ENCODE measurements at regions not wholly inside any gene's neighbourhood (a gene's known extent, or its start where the extent isn't known, plus 50 kb on each side); places are given as distances from the start of the nearest gene placed in this dataset.
A peak's percentile ranks its signal among the peaks of the same experiment; 100 is the strongest.

DNA sequence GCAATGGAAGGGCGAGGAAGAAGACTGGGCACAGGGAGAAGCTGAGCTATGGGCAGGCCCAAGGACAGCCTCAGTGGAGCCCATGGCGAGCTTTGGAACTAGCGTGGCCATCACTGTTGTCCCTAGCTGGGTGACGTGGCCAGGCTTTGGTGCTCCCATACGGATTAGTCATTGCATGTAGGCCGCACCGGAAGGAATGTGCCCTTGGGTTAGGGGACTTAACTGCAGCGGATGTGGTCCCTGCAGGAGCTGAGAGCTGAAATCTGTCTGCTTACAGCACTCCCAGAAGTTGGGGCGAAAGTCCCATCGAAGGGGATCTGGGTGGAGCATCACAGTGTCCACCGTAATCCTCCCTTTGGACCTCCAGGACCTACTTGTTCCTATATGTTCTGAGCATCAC lies 133.7 kb downstream of the PAPOLA start:
- DNase-seq = no peak

GRCh38 chr14:96637521-96637920 lies 135.3 kb downstream of the PAPOLA start:
- DNase-seq = no peak
- in situ Hi-C loops (cut with MboI; ENCODE audit: low pct_unique_long_range_greater_than_20kb, low sequenced_read_pairs) = no loop called here

More for the DNA sequence above, 133.7 kb downstream of the PAPOLA start:
- in situ Hi-C loops (cut with MboI; ENCODE audit: low pct_unique_long_range_greater_than_20kb, low sequenced_read_pairs) = no loop called here

GRCh38 chr14:96638041-96638855 lies 136.1 kb downstream of the PAPOLA start:
- in situ Hi-C loops (cut with MboI; ENCODE audit: low pct_unique_long_range_greater_than_20kb, low sequenced_read_pairs) = no loop called here
- DNase-seq = no peak

DNA sequence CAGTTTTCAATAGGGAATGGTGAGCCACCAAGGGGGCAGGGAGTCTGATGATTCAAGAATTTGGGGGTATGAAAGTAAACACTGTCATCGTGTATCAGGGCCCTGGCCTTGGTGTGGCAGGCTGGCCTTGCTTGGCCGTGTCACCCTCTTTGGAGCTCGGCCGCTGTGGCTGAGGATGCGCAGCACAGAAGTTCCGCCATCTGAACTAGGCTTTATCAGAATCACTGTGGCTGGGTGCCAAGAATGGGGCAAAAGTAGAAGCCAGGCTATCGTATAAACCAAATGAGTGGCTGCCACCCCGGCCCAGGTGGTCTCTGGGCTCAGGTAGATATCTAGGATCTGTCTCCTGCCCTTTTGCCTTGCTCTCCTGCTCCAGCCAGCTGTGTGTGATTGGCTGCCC lies 137.4 kb downstream of the PAPOLA start:
- in situ Hi-C loops (cut with MboI; ENCODE audit: low pct_unique_long_range_greater_than_20kb, low sequenced_read_pairs) = no loop called here
- no peak for DNase-seq

- in situ Hi-C loops (cut with MboI; ENCODE audit: low pct_unique_long_range_greater_than_20kb, low sequenced_read_pairs) = no loop called here
- no peak for DNase-seq
Observed at GRCh38 chr14:96648506-96649326, 146.5 kb downstream of the PAPOLA start.

GRCh38 chr14:96649327-96649601 lies 147.1 kb downstream of the PAPOLA start:
- in situ Hi-C loops (cut with MboI; ENCODE audit: low pct_unique_long_range_greater_than_20kb, low sequenced_read_pairs) = no loop called here
- DNase-seq = no peak

DNA sequence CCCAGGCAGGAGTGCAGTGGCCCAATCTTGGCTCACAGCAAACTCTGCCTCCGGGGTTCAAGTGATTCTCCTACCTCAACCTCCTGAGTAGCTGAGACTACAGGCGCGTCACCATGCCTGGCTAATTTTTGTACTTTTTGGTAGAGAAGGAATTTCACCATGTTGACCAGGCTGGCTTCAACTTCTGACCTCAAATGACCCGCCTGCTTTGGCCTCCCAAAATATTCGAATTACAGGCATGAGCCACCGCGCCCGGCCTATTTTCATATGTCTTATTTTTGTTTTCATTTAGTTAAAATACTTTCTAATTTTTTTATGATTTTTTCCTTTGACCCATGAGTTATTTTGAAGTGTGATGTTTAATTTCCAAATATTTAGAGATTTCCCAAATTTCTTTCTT lies 143.6 kb upstream of the VRK1 start:
- in situ Hi-C loops (cut with MboI; ENCODE audit: low pct_unique_long_range_greater_than_20kb, low sequenced_read_pairs) = no loop called here

DNA sequence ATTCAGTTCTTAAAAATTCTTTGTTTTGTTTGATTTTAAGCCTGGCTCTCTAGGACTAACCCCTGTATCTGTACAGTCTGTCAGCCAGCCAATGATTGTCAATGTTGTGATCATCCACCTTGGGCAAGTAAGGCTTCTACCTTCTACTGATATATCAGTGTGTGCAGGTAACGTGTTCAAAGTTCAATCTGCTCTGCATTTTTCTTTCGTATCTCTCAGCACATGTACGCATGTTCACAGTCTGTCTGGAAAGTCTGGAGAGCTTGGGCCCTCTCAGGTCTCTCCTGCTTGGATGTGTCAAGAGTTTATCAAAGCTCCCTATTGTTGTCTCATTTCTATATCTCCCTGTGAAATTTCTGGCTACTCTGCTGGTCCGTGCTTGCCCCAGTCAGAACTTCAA lies 138.6 kb upstream of the VRK1 start:
- in situ Hi-C loops (cut with MboI; ENCODE audit: low pct_unique_long_range_greater_than_20kb, low sequenced_read_pairs) = no loop called here
- DNase-seq = no peak

More for the DNA sequence above, 143.6 kb upstream of the VRK1 start:
- DNase-seq = no peak

GRCh38 chr14:96660123-96660522 lies 137.1 kb upstream of the VRK1 start:
- in situ Hi-C loops (cut with MboI; ENCODE audit: low pct_unique_long_range_greater_than_20kb, low sequenced_read_pairs) = no loop called here

DNA sequence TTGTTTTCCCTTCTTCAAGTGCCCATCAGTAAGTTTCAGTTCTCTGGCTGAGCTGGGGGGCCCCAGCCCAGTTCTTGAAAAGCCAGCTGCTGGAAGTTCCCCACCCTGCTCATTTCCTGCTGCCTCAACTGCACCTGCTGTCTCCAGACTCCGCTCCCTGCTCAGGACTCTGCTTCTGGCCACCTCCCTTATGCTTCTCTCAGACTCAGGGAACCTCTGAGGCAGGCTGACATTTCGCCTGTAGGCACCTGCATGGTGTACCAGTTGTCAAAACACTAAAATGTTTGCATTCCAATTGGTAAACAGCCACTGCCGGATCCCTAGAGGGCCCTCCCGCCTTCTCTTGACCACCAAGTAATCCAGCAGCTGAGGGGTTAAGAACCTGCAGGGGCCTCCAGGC lies 136.5 kb upstream of the VRK1 start:
- no peak for DNase-seq
- in situ Hi-C loops (cut with MboI; ENCODE audit: low pct_unique_long_range_greater_than_20kb, low sequenced_read_pairs) = no loop called here

More at GRCh38 chr14:96660123-96660522, 137.1 kb upstream of the VRK1 start:
- peak; percentile 3 for DNase-seq

GRCh38 chr14:96661244-96661969 lies 135.8 kb upstream of the VRK1 start:
- in situ Hi-C loops (cut with MboI; ENCODE audit: low pct_unique_long_range_greater_than_20kb, low sequenced_read_pairs) = no loop called here
- no peak for DNase-seq

DNA sequence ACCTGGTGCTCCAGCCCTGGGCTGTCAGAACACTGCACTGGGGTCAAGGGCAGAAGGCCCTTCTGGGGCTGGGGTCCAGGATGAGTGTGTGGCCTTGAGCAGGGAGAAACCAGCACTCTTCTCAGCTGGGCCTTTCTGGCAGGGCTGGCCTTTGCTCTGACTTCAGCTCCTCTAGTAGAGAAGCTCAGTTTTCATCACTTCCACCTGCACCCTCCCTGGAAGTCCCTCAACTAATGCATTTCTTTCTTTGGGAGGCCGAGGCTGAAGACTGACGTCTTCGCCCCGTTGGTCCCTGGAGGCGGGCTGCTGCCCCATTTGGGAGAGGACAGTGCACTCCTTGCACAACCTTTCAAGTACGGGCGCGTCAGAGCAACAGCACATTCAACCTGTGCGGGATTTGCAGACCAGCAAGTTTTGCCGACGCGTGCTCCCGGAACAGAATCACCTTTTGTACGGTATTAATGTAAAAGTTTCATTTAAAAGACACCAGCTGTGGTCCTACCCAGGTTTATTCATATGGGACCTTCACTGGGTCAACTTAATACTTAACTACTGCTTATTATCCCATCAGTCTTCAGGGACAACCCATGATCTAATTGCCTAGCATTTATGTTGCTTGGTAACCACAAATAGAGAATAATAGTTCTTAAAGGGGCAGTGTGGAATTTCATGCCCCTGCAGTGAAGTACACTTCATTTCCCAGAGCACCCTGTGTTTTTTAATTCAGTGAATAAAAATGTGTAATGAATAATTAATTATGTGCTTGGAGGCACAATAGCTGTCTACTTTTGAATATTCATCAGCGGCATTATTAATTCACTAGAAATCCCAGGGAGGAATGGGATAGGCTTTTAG lies 134.8 kb upstream of the VRK1 start:
- in situ Hi-C loops (cut with MboI; ENCODE audit: low pct_unique_long_range_greater_than_20kb, low sequenced_read_pairs) = no loop called here
- DNase-seq = no peak

DNA sequence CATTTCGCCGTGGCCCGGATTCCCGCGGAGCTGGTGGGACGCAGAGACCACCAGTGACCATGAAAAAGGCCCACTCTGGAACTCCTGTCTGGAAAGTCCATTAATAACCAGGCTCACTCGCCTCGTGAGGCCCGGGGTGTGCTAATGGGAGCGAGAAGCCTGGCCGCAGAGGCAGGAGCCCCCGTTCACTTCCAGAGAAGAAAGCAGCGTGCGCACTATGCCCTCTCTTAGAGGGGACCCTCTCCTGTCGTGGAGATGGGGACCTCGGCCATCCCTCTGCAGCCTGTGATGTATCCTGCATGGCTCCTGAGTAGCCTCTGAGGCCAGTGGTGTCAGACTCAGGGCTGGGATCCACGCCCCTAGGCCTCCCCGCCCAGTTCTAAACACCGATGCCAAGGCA lies 134.1 kb upstream of the VRK1 start:
- no peak for DNase-seq
- in situ Hi-C loops (cut with MboI; ENCODE audit: low pct_unique_long_range_greater_than_20kb, low sequenced_read_pairs) = no loop called here

DNA sequence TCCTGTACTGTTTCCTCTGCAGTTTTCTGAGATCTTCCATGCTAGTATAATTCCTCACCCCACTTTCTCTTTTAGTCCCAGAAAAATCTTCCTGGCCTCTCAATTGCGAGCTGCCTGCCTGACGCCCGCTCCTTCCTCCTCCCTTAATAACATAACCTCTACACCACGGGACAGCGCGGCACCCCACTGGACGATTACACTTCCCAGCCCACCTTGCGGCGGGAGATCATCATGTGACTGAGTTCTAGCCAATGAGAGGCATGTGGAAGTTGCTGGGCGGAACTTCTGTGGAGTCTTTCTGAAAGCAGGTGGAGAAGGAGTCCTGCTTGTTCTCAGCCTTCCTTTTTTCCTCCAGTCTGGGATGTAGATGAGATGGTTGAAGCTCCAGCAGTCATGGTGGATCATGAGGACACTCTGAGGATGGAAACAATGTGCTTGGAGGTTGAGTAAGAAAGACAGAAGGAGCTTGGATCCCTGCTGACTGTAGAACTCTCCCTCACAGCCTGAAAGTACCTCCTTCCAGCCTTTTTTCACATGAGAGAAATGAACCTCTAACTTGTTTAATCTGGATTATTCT lies 133.6 kb upstream of the VRK1 start:
- no peak for DNase-seq
- in situ Hi-C loops (cut with MboI; ENCODE audit: low pct_unique_long_range_greater_than_20kb, low sequenced_read_pairs) = no loop called here

- in situ Hi-C loops (cut with MboI; ENCODE audit: low pct_unique_long_range_greater_than_20kb, low sequenced_read_pairs) = no loop called here
Observed at GRCh38 chr14:96666088-96666487, 131.1 kb upstream of the VRK1 start.

GRCh38 chr14:96670391-96670790 lies 126.8 kb upstream of the VRK1 start:
- in situ Hi-C loops (cut with MboI; ENCODE audit: low pct_unique_long_range_greater_than_20kb, low sequenced_read_pairs) = no loop called here
- no peak for DNase-seq

More at GRCh38 chr14:96666088-96666487, 131.1 kb upstream of the VRK1 start:
- DNase-seq = peak; percentile 9

DNA sequence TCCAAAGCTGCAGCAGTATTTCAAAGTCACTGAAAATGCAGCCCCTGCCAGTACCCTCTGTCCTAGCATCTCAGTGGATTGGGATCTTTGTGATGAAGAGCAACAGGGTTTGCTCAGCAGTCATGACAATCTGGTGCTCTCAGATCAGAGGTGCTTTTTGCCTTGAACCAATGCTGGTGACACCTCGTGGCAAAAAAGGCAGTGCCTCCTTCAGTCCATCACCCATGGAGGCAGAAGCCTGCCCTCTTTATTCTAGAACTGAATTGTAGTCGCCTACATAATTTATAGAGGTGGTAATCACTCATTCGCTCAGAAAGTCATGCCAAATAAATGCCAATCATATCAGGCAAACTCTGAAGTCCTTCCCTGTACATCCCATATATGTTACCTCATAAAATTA lies 126.0 kb upstream of the VRK1 start:
- DNase-seq = no peak
- in situ Hi-C loops (cut with MboI; ENCODE audit: low pct_unique_long_range_greater_than_20kb, low sequenced_read_pairs) = no loop called here

DNA sequence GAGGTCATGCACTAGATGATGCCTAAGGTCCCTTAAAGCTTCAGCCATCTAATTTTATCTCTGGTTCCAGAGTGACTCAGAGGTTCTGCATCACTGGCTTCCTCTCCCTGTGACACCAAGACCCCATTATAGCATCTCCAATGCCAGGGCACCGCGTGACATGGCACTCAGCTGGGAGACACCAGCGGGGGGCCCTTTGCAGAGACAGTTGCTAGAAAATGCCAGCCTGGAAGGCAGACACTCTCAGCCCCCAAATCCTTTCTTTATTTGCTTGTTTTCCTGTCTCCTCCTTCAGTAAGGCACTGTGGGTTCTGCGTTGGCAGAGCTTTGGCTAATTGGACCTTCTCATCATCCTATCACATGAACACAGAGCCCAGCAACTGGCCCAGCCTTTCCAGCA lies 123.5 kb upstream of the VRK1 start:
- in situ Hi-C loops (cut with MboI; ENCODE audit: low pct_unique_long_range_greater_than_20kb, low sequenced_read_pairs) = no loop called here
- DNase-seq = no peak

GRCh38 chr14:96674121-96674520 lies 123.1 kb upstream of the VRK1 start:
- in situ Hi-C loops (cut with MboI; ENCODE audit: low pct_unique_long_range_greater_than_20kb, low sequenced_read_pairs) = no loop called here
- no peak for DNase-seq
